Pancreas (tissue), 10 donors: ENCODE measurements at regions not wholly inside any gene's neighbourhood (a gene's known extent, or its start where the extent isn't known, plus 50 kb on each side); places are given as distances from the start of the nearest gene placed in this dataset.

Source experiments
- ATAC-seq, 4 donors: fragments of 200-7000 bp; cut with Tn5 transposase; one replicate each; pipeline versions ENCODE4 v1.8.0 to v1.9.1; 2020; ENCODE audit warnings: mild to moderate bottlenecking in 4 of 4, moderate library complexity in 4 of 4
- DNase-seq, 6 donors: peaks; one replicate each; pipeline ENCODE4 v3.0.0-alpha.2; 2020
- FAIRE-seq: peaks from 2 replicates; lab custom pipeline; 2012; peaks lifted over from hg19 to GRCh38; lab: Jason Lieb, UNC
- H3K27ac ChIP-seq, 4 donors: fragments of 200-600 bp; sonication (generic); 1 replicate in 3 of 4; 2 replicates in 1 of 4; pipeline versions ENCODE4 v1.5.0 to v1.8.0; 2020
- H3K27me3 ChIP-seq, 4 donors: fragments of 200-600 bp; one replicate each; pipeline ENCODE4 v1.8.0; 2021
- H3K36me3 ChIP-seq, 3 donors: fragments of 200-600 bp; sonication (generic) in 1 of 3; one replicate each; pipeline versions ENCODE4 v1.5.0 to v1.8.0; 2020 to 2021
- H3K4me1 ChIP-seq, 3 donors: fragments of 200-600 bp; one replicate each; pipeline ENCODE4 v1.8.0; 2021
- H3K4me3 ChIP-seq, 4 donors: fragments of 200-600 bp; sonication (generic) in 2 of 4; one replicate each; pipeline versions ENCODE4 v1.5.0 to v1.8.0; 2020 to 2021
- H3K9me3 ChIP-seq, 4 donors: fragments of 200-600 bp; one replicate each; pipeline ENCODE4 v1.8.0; 2021
- CTCF ChIP-seq, 4 donors: fragments of 200-600 bp; sonication (generic) in 3 of 4; IDR thresholded peaks; one replicate each; pipeline versions ENCODE4 v1.5.0 to v1.8.0; 2021; ENCODE audit warnings: antibody characterized with exemption in 4 of 4
- WGBS, 2 donors: extraction: QIAGEN DNeasy Blood & Tissue Kit; methylation state at CpG; one replicate each; pipeline ENCODE4 v1.1.7; 2013; 5-methylcytosine and 5-hydroxymethylcytosine counted together
- intact Hi-C, 3 donors: fragments of 100-400 bp; cut with DNase I; formaldehyde crosslinking; loops; one replicate each; pipeline versions ENCODE4 v1.11.1 to v1.14.2; 2022
- donor health status: healthy with polysubstance abuse.
- donor health status: DM: no; HTN: no; CAD: no; lungs with moderate emphysema.
- donor health status: DM: no; HTN: no; CAD: no.
- donor health status: control.
- donor health status: control.
- donor health status: Bipolar disorder and iron deficiency.
- donor health status: DM: yes; HTN: yes; CAD: no.
- donor health status: DM: no; HTN: no; CAD: no.
- donor health status: DM: no; HTN: no; CAD: no.
- donor health status: DM: yes; HTN: yes; CAD: no.

- DNase-seq (no peak), ATAC-seq (peak in 1 of 4 donors; percentile 27), FAIRE-seq (no peak)
- no peak for TF ChIP-seq CTCF (IDR thresholded peaks at IDR 0.05)
- H3K27ac ChIP-seq, result no peak overlapping the region
- no peak overlapping the region for H3K4me3 ChIP-seq
- H3K36me3 ChIP-seq, result no peaks in the 10 kb centered on the region
- intact Hi-C loops, result no loop called here
- no peaks in the 10 kb centered on the region for H3K27me3 ChIP-seq
- H3K9me3 ChIP-seq, result no peaks in the 10 kb centered on the region
- H3K4me1 ChIP-seq, result peaks cover 0 to 8% (median 4%) of the 10 kb centered on the region in 3 donors
These were observed 114.0 kb upstream of the SLC38A2 start for GRCh38 chr12:46486588-46486987.

- no peaks in the 10 kb centered on the region for H3K36me3 ChIP-seq
- DNase-seq (no peak), ATAC-seq (no peak), FAIRE-seq (no peak)
- no peak overlapping the region for H3K27ac ChIP-seq
- no peak for TF ChIP-seq CTCF (IDR thresholded peaks at IDR 0.05)
- H3K27me3 ChIP-seq, result no peaks in the 10 kb centered on the region
- intact Hi-C loops, result no loop called here
- H3K4me1 ChIP-seq, result peaks cover 0 to 8% (median 4%) of the 10 kb centered on the region in 3 donors
- no peaks in the 10 kb centered on the region for H3K9me3 ChIP-seq
- no peak overlapping the region for H3K4me3 ChIP-seq
- 96 to 98% methylated on average over 5 of the region's 5 CpGs for WGBS, 2 donors
These were observed 113.3 kb upstream of the SLC38A2 start for GRCh38 chr12:46485853-46486252.

GRCh38 chr12:46484396-46485061 is 112.0 kb upstream of the SLC38A2 start:
- DNase-seq (no peak), ATAC-seq (no peak), FAIRE-seq (no peak)
- Histone ChIP-seq H3K4me1 (peaks cover 0 to 8% (median 4%) of the 10 kb centered on the region in 3 donors), H3K4me3 (no peak overlapping the region), H3K9me3 (no peaks in the 10 kb centered on the region), H3K27me3 (no peaks in the 10 kb centered on the region), H3K36me3 (no peaks in the 10 kb centered on the region), H3K27ac (no peak overlapping the region)
- no peak for TF ChIP-seq CTCF (IDR thresholded peaks at IDR 0.05)
- WGBS, 2 donors, result 85 to 91% methylated on average over 6 of the region's 6 CpGs
- intact Hi-C loops, result no loop called here

- H3K9me3 ChIP-seq, result no peaks in the 10 kb centered on the region
- no peak overlapping the region for H3K27ac ChIP-seq
- WGBS, 2 donors, result 78 to 80% methylated on average over 4 of the region's 4 CpGs
- H3K4me3 ChIP-seq, result no peak overlapping the region
- no peak for FAIRE-seq
- intact Hi-C loops, result no loop called here
- no peak for TF ChIP-seq CTCF (IDR thresholded peaks at IDR 0.05)
- H3K4me1 ChIP-seq, result peaks cover 0 to 8% (median 4%) of the 10 kb centered on the region in 3 donors
- no peaks in the 10 kb centered on the region for H3K27me3 ChIP-seq
- peak in 2 of 4 donors; percentile 23 to 40 for ATAC-seq
- no peaks in the 10 kb centered on the region for H3K36me3 ChIP-seq
- no peak for DNase-seq
These were observed 111.2 kb upstream of the SLC38A2 start for GRCh38 chr12:46483572-46484395.

- intact Hi-C loops, result no loop called here
- no peak for FAIRE-seq
- no peak for TF ChIP-seq CTCF (IDR thresholded peaks at IDR 0.05)
- H3K4me1 ChIP-seq, result peaks cover 0 to 8% (median 4%) of the 10 kb centered on the region in 3 donors
- 89 to 91% methylated on average over 1 of the region's 1 CpG for WGBS, 2 donors
- no peaks in the 10 kb centered on the region for H3K27me3 ChIP-seq
- no peak overlapping the region for H3K4me3 ChIP-seq
- ATAC-seq, result no peak
- H3K36me3 ChIP-seq, result no peaks in the 10 kb centered on the region
- no peak for DNase-seq
- no peak overlapping the region for H3K27ac ChIP-seq
- H3K9me3 ChIP-seq, result no peaks in the 10 kb centered on the region
These were observed 108.2 kb upstream of the SLC38A2 start for GRCh38 chr12:46480724-46481123.
